AG10803 (cell line): ENCODE measurements at regions not wholly inside any gene's neighbourhood (a gene's known extent, or its start where the extent isn't known, plus 50 kb on each side); places are given as distances from the start of the nearest gene placed in this dataset.

Experiments
- DNase-seq: peaks from one replicate; pipeline ENCODE4 v3.0.0; 2010; ENCODE audit warnings: low read depth
- H3K4me3 ChIP-seq: 2 replicates; pipeline ENCODE4 v1.5.1; 2011; ENCODE audit warnings: mild to moderate bottlenecking, low read length, control low read depth
- CTCF ChIP-seq: conservative IDR thresholded peaks from 2 replicates; pipeline ENCODE4 v1.5.1; 2011; ENCODE audit warnings: mild to moderate bottlenecking, low read length, control low read depth, inconsistent platforms

- no peak for TF ChIP-seq CTCF
- DNase-seq: no peak
- H3K4me3 ChIP-seq: no peak overlapping the region
Measured at GRCh38 chr20:62533591-62534495, 58.0 kb upstream of the GATA5 start.

- DNase-seq: no peak
- TF ChIP-seq CTCF: no peak
- no peak overlapping the region for H3K4me3 ChIP-seq
Measured at GRCh38 chr20:62534526-62535221, 58.9 kb upstream of the GATA5 start.

DNA sequence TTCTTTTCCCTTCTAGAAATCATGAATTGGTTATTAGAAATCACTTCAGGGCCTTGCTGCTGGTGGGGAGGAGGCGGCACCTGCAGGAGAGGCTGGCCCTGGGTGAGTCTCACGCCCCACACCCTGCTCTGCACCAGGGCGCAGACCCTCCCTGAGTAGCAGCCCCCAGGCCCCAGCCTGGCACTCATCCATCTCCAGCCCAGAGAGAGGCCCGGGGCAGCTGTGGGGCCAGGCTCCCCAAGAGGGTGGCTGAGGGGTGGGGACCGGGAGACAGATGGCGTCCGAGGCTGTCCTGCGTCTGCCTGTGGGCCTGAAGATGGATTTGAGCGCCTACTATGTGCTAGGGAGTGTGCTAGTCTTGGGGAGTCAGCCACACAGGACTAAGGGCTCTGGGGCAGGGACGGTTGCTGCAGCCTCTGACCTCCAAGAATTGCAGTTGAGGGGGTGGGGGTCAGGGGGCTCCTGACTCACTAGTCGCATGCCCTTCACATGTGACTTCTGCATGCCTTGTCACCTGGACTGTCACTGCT lies 59.6 kb upstream of the GATA5 start:
- no peak for TF ChIP-seq CTCF
- no peak overlapping the region for H3K4me3 ChIP-seq
- DNase-seq: no peak

- no peak for DNase-seq
- no peak for TF ChIP-seq CTCF
- no peak overlapping the region for H3K4me3 ChIP-seq
Measured at GRCh38 chr20:62535964-62536363, 60.2 kb upstream of the GATA5 start.

GRCh38 chr20:62536871-62537401 lies 61.1 kb upstream of the GATA5 start:
- H3K4me3 ChIP-seq: no peak overlapping the region
- TF ChIP-seq CTCF: no peak
- DNase-seq: no peak

GRCh38 chr20:62537649-62538292 lies 62.0 kb upstream of the GATA5 start:
- no peak for DNase-seq
- no peak overlapping the region for H3K4me3 ChIP-seq
- TF ChIP-seq CTCF: no peak
